T-cell (primary cell): ENCODE measurements at regions not wholly inside any gene's neighbourhood (a gene's known extent, or its start where the extent isn't known, plus 50 kb on each side); places are given as distances from the start of the nearest gene placed in this dataset.

Experiments used
- ATAC-seq, 4 experiments: fragments of 200-7000 bp in 3 of 4; fragments of 150-1000 bp in 1 of 4; cut with Tn5 transposase; replicated peaks in 1 of 4; 1 replicate in 3 of 4; 2 replicates in 1 of 4; pipeline ENCODE4 v1.10.0; 2021; ENCODE audit warnings: moderate library complexity in 3 of 4, mild to moderate bottlenecking in 2 of 4, moderate number of reproducible peaks in 1 of 4
- CTCF ChIA-PET, 2 donors: fragments of 300-600 bp; sonication (Branson Sonifier 250); formaldehyde crosslinking; loops; one replicate each; lab custom pipeline; 2022; ENCODE audit warnings: antibody characterized with exemption in 2 of 2; lab: Charles Lee
- POLR2A ChIA-PET, 2 donors: fragments of 300-600 bp; sonication (Branson Sonifier 250); formaldehyde crosslinking; loops; one replicate each; lab custom pipeline; 2022; ENCODE audit warnings: antibody characterized with exemption in 2 of 2; lab: Charles Lee
- DNase-seq, 35 experiments: peaks; one replicate each; pipeline versions ENCODE4 v3.0.0 to v3.0.0-alpha.2; 2013 to 2023
- H3K27ac ChIP-seq: one replicate; pipeline ENCODE4 v1.5.1; 2013; ENCODE audit warnings: low read length
- H3K27me3 ChIP-seq, 2 experiments: replicated peaks in 1 of 2; 1 replicate in 1 of 2; 2 replicates in 1 of 2; pipeline versions ENCODE4 v1.6.1 to v1.7.0; 2013; ENCODE audit warnings: low read length in 1 of 2, mixed read lengths in 1 of 2; ENCODE audit not compliant: control insufficient read depth in 2 of 2, insufficient read depth in 2 of 2; ENCODE audit errors: extremely low read depth in 1 of 2
- H3K36me3 ChIP-seq, 2 donors: 1 replicate in 1 of 2; 2 replicates in 1 of 2; pipeline versions ENCODE4 v1.6.1 to v1.7.0; 2013; ENCODE audit warnings: low read length in 1 of 2; ENCODE audit not compliant: control insufficient read depth in 2 of 2, insufficient read depth in 1 of 2; ENCODE audit errors: extremely low read depth in 1 of 2
- H3K4me1 ChIP-seq, 2 experiments: 1 replicate in 1 of 2; 2 replicates in 1 of 2; pipeline versions ENCODE4 v1.6.1 to v1.7.0; 2013; ENCODE audit warnings: low read length in 2 of 2, mixed read lengths in 1 of 2; ENCODE audit not compliant: insufficient read depth in 2 of 2, control insufficient read depth in 1 of 2; ENCODE audit errors: extremely low read depth in 1 of 2
- H3K4me3 ChIP-seq, 2 donors: 1 replicate in 1 of 2; 2 replicates in 1 of 2; pipeline versions ENCODE4 v1.5.1 to v1.7.0; 2013; ENCODE audit warnings: mild to moderate bottlenecking in 2 of 2, low read length in 1 of 2, moderate library complexity in 1 of 2; ENCODE audit not compliant: control insufficient read depth in 1 of 2; ENCODE audit errors: extremely low read depth in 1 of 2
- H3K9me3 ChIP-seq: 2 replicates; pipeline ENCODE4 v1.7.0; 2013
- H3K27ac Mint-ChIP-seq, 2 donors: one replicate each; pipeline ENCODE4 v1.8.0; 2020 to 2021; ENCODE audit warnings: mild to moderate bottlenecking in 2 of 2, mixed read lengths in 2 of 2
- H3K27me3 Mint-ChIP-seq, 2 donors: one replicate each; pipeline ENCODE4 v1.8.0; 2021 to 2022; ENCODE audit warnings: mixed read lengths in 2 of 2
- H3K36me3 Mint-ChIP-seq: one replicate; pipeline ENCODE4 v1.8.0; 2021; ENCODE audit warnings: mixed read lengths
- H3K4me1 Mint-ChIP-seq, 3 donors: one replicate each; pipeline ENCODE4 v1.8.0; 2020 to 2022; ENCODE audit warnings: mixed read lengths in 3 of 3, mild to moderate bottlenecking in 1 of 3
- H3K4me3 Mint-ChIP-seq, 3 donors: one replicate each; pipeline ENCODE4 v1.8.0; 2020 to 2022; ENCODE audit warnings: mild to moderate bottlenecking in 3 of 3, mixed read lengths in 3 of 3, moderate library complexity in 3 of 3
- H3K9me3 Mint-ChIP-seq, 3 donors: one replicate each; pipeline ENCODE4 v1.8.0; 2020 to 2022; ENCODE audit warnings: mixed read lengths in 3 of 3
- WGBS: methylation state at CpG from one replicate; pipeline ENCODE4 v1.1.5; 2013; ENCODE audit warnings: missing lambda C conversion rate; ENCODE audit not compliant: insufficient coverage; 5-methylcytosine and 5-hydroxymethylcytosine counted together

DNA sequence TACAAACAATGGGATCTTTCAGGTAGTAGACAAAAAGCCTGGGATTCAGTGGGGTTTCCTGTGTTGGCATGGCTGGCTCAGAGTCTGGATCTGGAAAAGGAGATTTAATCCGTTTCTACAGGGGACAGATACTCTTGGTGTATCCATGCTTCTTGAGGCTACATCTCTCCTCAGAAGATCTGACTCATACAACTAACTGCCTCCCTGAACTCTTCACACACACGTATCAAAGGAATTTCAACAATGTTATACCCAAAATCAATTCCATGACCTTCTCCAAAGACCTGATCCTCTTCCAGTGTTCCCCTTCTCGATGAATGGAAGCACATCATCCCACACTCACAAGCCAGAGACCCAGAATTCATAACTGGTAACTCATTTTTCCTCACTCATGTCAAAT lies 435.3 kb upstream of the NBEA start:
- peaks cover 3 to 13% (median 12%) of the 10 kb centered on the region in 3 donors for H3K9me3 Mint-ChIP-seq
- POLR2A ChIA-PET, result no interaction called here
- H3K36me3 ChIP-seq, result no peaks in the 10 kb centered on the region
- no peak overlapping the region for H3K27ac ChIP-seq
- no peaks in the 10 kb centered on the region for H3K36me3 Mint-ChIP-seq
- no peak overlapping the region for H3K4me3 ChIP-seq
- DNase-seq (no peak), ATAC-seq (no peak)
- no peak overlapping the region for H3K4me3 Mint-ChIP-seq
- H3K4me1 Mint-ChIP-seq, result no peaks in the 10 kb centered on the region
- H3K9me3 ChIP-seq, result peaks cover 6% of the 10 kb centered on the region
- H3K27ac Mint-ChIP-seq, result no peak overlapping the region
- no peaks in the 10 kb centered on the region for H3K27me3 Mint-ChIP-seq
- H3K4me1 ChIP-seq, result no peaks in the 10 kb centered on the region
- no peaks in the 10 kb centered on the region for H3K27me3 ChIP-seq
- CTCF ChIA-PET, result no interaction called here
- WGBS, result 55% methylated on average over 2 of the region's 3 CpGs

GRCh38 chr13:34507630-34508029 lies 434.4 kb upstream of the NBEA start:
- ATAC-seq (no peak), DNase-seq (no peak)
- no peaks in the 10 kb centered on the region for H3K27me3 ChIP-seq
- CTCF ChIA-PET, result no interaction called here
- peaks cover 3 to 9% (median 8%) of the 10 kb centered on the region in 3 donors for H3K9me3 Mint-ChIP-seq
- no peak overlapping the region for H3K4me3 Mint-ChIP-seq
- H3K27ac ChIP-seq, result no peak overlapping the region
- H3K4me1 ChIP-seq, result no peaks in the 10 kb centered on the region
- no peak overlapping the region for H3K27ac Mint-ChIP-seq
- H3K36me3 ChIP-seq, result no peaks in the 10 kb centered on the region
- no peaks in the 10 kb centered on the region for H3K36me3 Mint-ChIP-seq
- peaks cover 6% of the 10 kb centered on the region for H3K9me3 ChIP-seq
- H3K4me3 ChIP-seq, result no peak overlapping the region
- no peaks in the 10 kb centered on the region for H3K27me3 Mint-ChIP-seq
- no peaks in the 10 kb centered on the region for H3K4me1 Mint-ChIP-seq
- POLR2A ChIA-PET, result no interaction called here
- 93% methylated on average over 3 of the region's 4 CpGs for WGBS

- H3K9me3 Mint-ChIP-seq, result peaks cover 7 to 17% (median 14%) of the 10 kb centered on the region in 3 donors
- no peaks in the 10 kb centered on the region for H3K4me1 Mint-ChIP-seq
- ATAC-seq, result no peak
- H3K9me3 ChIP-seq, result no peaks in the 10 kb centered on the region
- H3K4me3 ChIP-seq, result no peak overlapping the region
- no peaks in the 10 kb centered on the region for H3K36me3 Mint-ChIP-seq
- H3K27ac ChIP-seq, result no peak overlapping the region
- H3K36me3 ChIP-seq, result no peaks in the 10 kb centered on the region
- WGBS, result no CpG with 5 or more reads among the region's 3 CpGs
- no peak overlapping the region for H3K4me3 Mint-ChIP-seq
- H3K4me1 ChIP-seq, result no peaks in the 10 kb centered on the region
- H3K27me3 Mint-ChIP-seq, result no peaks in the 10 kb centered on the region
- DNase-seq, result no peak
- no peak overlapping the region for H3K27ac Mint-ChIP-seq
- no peaks in the 10 kb centered on the region for H3K27me3 ChIP-seq
- CTCF ChIA-PET, result no interaction called here
- POLR2A ChIA-PET, result no interaction called here
These were observed 429.3 kb upstream of the NBEA start for GRCh38 chr13:34512817-34513216.

DNA sequence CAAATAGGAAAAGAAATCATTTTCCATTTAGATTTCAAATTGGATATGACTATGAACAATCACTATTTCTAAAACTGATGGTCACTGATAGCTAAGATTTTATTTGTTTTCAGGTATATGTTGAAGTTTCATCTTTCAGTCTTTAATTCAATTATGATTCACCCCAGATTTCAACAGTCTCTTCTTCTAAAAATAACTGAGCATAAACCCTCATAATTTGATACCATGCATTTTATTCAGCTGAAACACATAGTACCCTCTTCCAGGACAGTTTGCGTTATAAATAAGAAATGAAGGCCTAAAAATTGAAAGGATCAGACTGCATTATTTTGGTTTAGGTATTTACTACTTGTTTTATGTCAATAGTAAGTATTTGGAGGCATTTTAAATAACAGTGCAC lies 428.5 kb upstream of the NBEA start:
- H3K27me3 Mint-ChIP-seq, result no peaks in the 10 kb centered on the region
- no peaks in the 10 kb centered on the region for H3K9me3 ChIP-seq
- H3K36me3 ChIP-seq, result no peaks in the 10 kb centered on the region
- ChIA-PET CTCF (no interaction called here), POLR2A (no interaction called here)
- no peak overlapping the region for H3K4me3 ChIP-seq
- no peaks in the 10 kb centered on the region for H3K4me1 Mint-ChIP-seq
- no peaks in the 10 kb centered on the region for H3K4me1 ChIP-seq
- no peak overlapping the region for H3K4me3 Mint-ChIP-seq
- H3K36me3 Mint-ChIP-seq, result no peaks in the 10 kb centered on the region
- H3K27ac ChIP-seq, result no peak overlapping the region
- H3K27ac Mint-ChIP-seq, result no peak overlapping the region
- no peak for DNase-seq
- H3K27me3 ChIP-seq, result no peaks in the 10 kb centered on the region
- H3K9me3 Mint-ChIP-seq, result peaks cover 6 to 17% (median 14%) of the 10 kb centered on the region in 3 donors
- no CpG with 5 or more reads among the region's 1 CpG for WGBS
- no peak for ATAC-seq

GRCh38 chr13:34515201-34515600 lies 426.9 kb upstream of the NBEA start:
- DNase-seq (no peak), ATAC-seq (no peak)
- Histone ChIP-seq H3K27me3 (no peaks in the 10 kb centered on the region), H3K4me1 (no peaks in the 10 kb centered on the region), H3K9me3 (no peaks in the 10 kb centered on the region), H3K4me3 (no peak overlapping the region), H3K27ac (no peak overlapping the region), H3K36me3 (no peaks in the 10 kb centered on the region)
- Mint-ChIP-seq H3K4me1 (no peaks in the 10 kb centered on the region), H3K9me3 (peaks cover 5 to 18% (median 14%) of the 10 kb centered on the region in 3 donors), H3K4me3 (no peak overlapping the region), H3K36me3 (no peaks in the 10 kb centered on the region), H3K27ac (no peak overlapping the region), H3K27me3 (no peaks in the 10 kb centered on the region)
- WGBS, result no CpG with 5 or more reads among the region's 3 CpGs
- ChIA-PET CTCF (no interaction called here), POLR2A (no interaction called here)

DNA sequence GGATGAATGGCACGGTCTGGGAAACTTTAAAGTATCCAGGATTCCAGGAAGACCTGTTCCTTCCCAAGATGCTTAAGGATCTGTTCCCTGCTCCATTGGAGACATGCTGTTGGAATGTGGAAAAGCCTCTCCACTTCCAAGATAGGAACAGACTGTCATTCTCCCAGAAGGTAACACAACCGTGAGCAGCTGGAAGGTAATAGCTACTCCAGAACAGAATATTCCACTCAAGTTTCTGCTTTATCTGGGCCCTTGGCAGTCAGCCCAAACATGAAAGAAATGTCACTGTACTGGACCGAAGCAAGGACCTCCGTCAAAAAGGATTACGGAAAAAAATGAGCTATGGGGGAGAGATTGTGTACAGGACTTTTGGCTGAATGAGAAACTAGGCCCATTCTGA lies 420.9 kb upstream of the NBEA start:
- CTCF ChIA-PET, result no interaction called here
- no peak overlapping the region for H3K27ac ChIP-seq
- no peaks in the 10 kb centered on the region for H3K27me3 ChIP-seq
- Mint-ChIP-seq H3K4me3 (no peak overlapping the region), H3K27me3 (no peaks in the 10 kb centered on the region), H3K4me1 (no peaks in the 10 kb centered on the region), H3K9me3 (peaks cover 0 to 7% (median 3%) of the 10 kb centered on the region in 3 donors), H3K36me3 (no peaks in the 10 kb centered on the region), H3K27ac (no peak overlapping the region)
- no peak for DNase-seq
- H3K4me1 ChIP-seq, result no peaks in the 10 kb centered on the region
- H3K36me3 ChIP-seq, result no peaks in the 10 kb centered on the region
- no peak overlapping the region for H3K4me3 ChIP-seq
- no peak for ATAC-seq
- POLR2A ChIA-PET, result no interaction called here
- H3K9me3 ChIP-seq, result no peaks in the 10 kb centered on the region
- WGBS, result 84% methylated on average over 3 of the region's 5 CpGs

DNA sequence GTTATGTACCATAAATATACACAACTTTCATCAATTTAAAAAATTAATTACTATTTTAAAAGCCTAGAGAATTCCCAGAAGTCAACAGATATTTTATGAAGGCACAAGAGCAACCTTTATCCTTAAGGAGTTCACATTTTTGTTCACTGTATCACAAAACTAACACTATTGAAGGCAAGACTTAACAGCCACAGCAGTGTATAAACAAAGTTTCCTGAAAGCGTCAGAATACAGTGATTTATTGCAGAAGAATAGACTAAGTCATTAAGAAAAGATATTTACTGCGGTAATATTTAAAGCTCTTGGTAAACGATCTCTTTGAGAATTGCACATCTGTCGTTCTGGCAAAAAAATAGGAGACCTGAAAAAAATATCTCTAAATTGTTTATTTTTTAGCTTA lies 419.3 kb upstream of the NBEA start:
- WGBS, result 100% methylated on average over 1 of the region's 4 CpGs
- POLR2A ChIA-PET, result no interaction called here
- CTCF ChIA-PET, result no interaction called here
- H3K4me1 ChIP-seq, result no peaks in the 10 kb centered on the region
- Mint-ChIP-seq H3K4me3 (no peak overlapping the region), H3K27ac (no peak overlapping the region), H3K9me3 (peaks cover 0 to 7% (median 3%) of the 10 kb centered on the region in 3 donors), H3K27me3 (no peaks in the 10 kb centered on the region), H3K4me1 (no peaks in the 10 kb centered on the region), H3K36me3 (no peaks in the 10 kb centered on the region)
- no peaks in the 10 kb centered on the region for H3K27me3 ChIP-seq
- no peak overlapping the region for H3K27ac ChIP-seq
- H3K9me3 ChIP-seq, result no peaks in the 10 kb centered on the region
- no peak for ATAC-seq
- no peak overlapping the region for H3K4me3 ChIP-seq
- no peak for DNase-seq
- no peaks in the 10 kb centered on the region for H3K36me3 ChIP-seq
